H1 (cell line): ENCODE measurements at regions not wholly inside any gene's neighbourhood (a gene's known extent, or its start where the extent isn't known, plus 50 kb on each side); places are given as distances from the start of the nearest gene placed in this dataset.

Experiments used
- CTCF ChIA-PET: fragments of 300-600 bp; sonication (Branson Sonifier 250); formaldehyde crosslinking; loops from one replicate; lab custom pipeline; 2021; ENCODE audit not compliant: partially characterized antibody; lab: Charles Lee
- POLR2A ChIA-PET: fragments of 300-600 bp; sonication (Branson Sonifier 250); formaldehyde crosslinking; loops from one replicate; lab custom pipeline; 2021; ENCODE audit warnings: inconsistent platforms; ENCODE audit not compliant: partially characterized antibody; lab: Charles Lee
- DNase-seq, 2 experiments: peaks; one replicate each; pipeline versions ENCODE4 v3.0.0 to v3.0.0-alpha.2; 2010 to 2022; ENCODE audit warnings: low spot score in 2 of 2, low read depth in 1 of 2, mixed read lengths in 1 of 2
- FAIRE-seq: peaks from 2 replicates; lab custom pipeline; 2011; peaks lifted over from hg19 to GRCh38; lab: Jason Lieb, UNC
- H2AFZ ChIP-seq: 2 replicates; pipeline ENCODE4 v1.8.1; 2012; ENCODE audit warnings: low read length, inconsistent platforms
- H2AK5ac ChIP-seq: 2 replicates; pipeline ENCODE4 v1.6.1; 2013; ENCODE audit warnings: low read depth, low read length
- H2BK120ac ChIP-seq: replicated peaks from 2 replicates; pipeline ENCODE3; 2013; ENCODE audit warnings: low read depth, low read length, inconsistent platforms
- H2BK12ac ChIP-seq: 2 replicates; pipeline ENCODE4 v1.6.1; 2013; ENCODE audit warnings: low read depth, low read length
- H2BK15ac ChIP-seq: 2 replicates; pipeline ENCODE4 v1.6.1; 2013; ENCODE audit warnings: low read length
- H2BK20ac ChIP-seq: 2 replicates; pipeline ENCODE4 v1.6.1; 2013; ENCODE audit warnings: low read length
- H2BK5ac ChIP-seq: 2 replicates; pipeline ENCODE4 v1.6.1; 2013; ENCODE audit warnings: low read depth, low read length
- H3K14ac ChIP-seq: 2 replicates; pipeline ENCODE4 v1.6.1; 2013; ENCODE audit warnings: inconsistent platforms; ENCODE audit not compliant: insufficient read length
- H3K18ac ChIP-seq: 2 replicates; pipeline ENCODE4 v1.6.1; 2013; ENCODE audit warnings: low read length; ENCODE audit errors: extremely low read depth
- H3K23ac ChIP-seq: 2 replicates; pipeline ENCODE4 v1.6.1; 2013; ENCODE audit warnings: inconsistent platforms; ENCODE audit not compliant: insufficient read length
- H3K23me2 ChIP-seq: 2 replicates; pipeline ENCODE4 v1.6.1; 2013; ENCODE audit warnings: low read depth, low read length
- H3K27ac ChIP-seq: 2 replicates; pipeline ENCODE4 v1.6.1; 2011; ENCODE audit warnings: low read depth, low read length, inconsistent platforms
- H3K27me3 ChIP-seq, 4 experiments: replicated peaks in 1 of 4; 1 replicate in 1 of 4; 2 replicates in 3 of 4; pipeline versions ENCODE4 v1.6.1 to v1.8.1; 2011 to 2013; ENCODE audit warnings: low read length in 3 of 4, mild to moderate bottlenecking in 3 of 4, inconsistent platforms in 2 of 4, mixed read lengths in 2 of 4, moderate library complexity in 1 of 4; ENCODE audit not compliant: control insufficient read depth in 3 of 4, insufficient read depth in 3 of 4; ENCODE audit errors: extremely low read depth in 1 of 4
- H3K36me3 ChIP-seq, 4 experiments: 2 replicates each; pipeline versions ENCODE4 v1.6.1 to v1.8.1; 2011 to 2013; ENCODE audit warnings: mild to moderate bottlenecking in 4 of 4, low read length in 3 of 4, moderate library complexity in 2 of 4, control low read depth in 1 of 4, inconsistent platforms in 1 of 4; ENCODE audit not compliant: insufficient read depth in 4 of 4, control insufficient read depth in 2 of 4
- H3K4ac ChIP-seq: replicated peaks from 2 replicates; pipeline ENCODE3; 2013; ENCODE audit warnings: low read length, low read depth, mixed read lengths, inconsistent platforms; ENCODE audit not compliant: insufficient read length
- H3K4me1 ChIP-seq, 4 experiments: replicated peaks in 1 of 4; 1 replicate in 1 of 4; 2 replicates in 3 of 4; pipeline versions ENCODE4 v1.6.1 to v1.8.1; 2011 to 2013; ENCODE audit warnings: low read length in 3 of 4, inconsistent platforms in 2 of 4, mixed read lengths in 1 of 4; ENCODE audit not compliant: insufficient read depth in 4 of 4, control insufficient read depth in 3 of 4
- H3K4me2 ChIP-seq, 2 experiments: 2 replicates each; pipeline versions ENCODE4 v1.6.1 to v1.8.1; 2011 to 2013; ENCODE audit warnings: low read depth in 2 of 2, low read length in 2 of 2, control low read depth in 1 of 2, inconsistent platforms in 1 of 2, mild to moderate bottlenecking in 1 of 2; ENCODE audit not compliant: insufficient read depth in 1 of 2
- H3K4me3 ChIP-seq, 4 experiments: fragments of 200-600, 300-600 bp in 1 of 4; sonication (generic), shearing (Covaris generic), sonication (Bioruptor Twin) in 1 of 4; 2 replicates each; pipeline versions ENCODE4 v1.5.1 to v1.8.1; 2011 to 2016; ENCODE audit warnings: low read length in 4 of 4, low read depth in 3 of 4, control low read depth in 2 of 4, inconsistent platforms in 2 of 4, mild to moderate bottlenecking in 2 of 4, mixed read lengths in 1 of 4, moderate library complexity in 1 of 4; ENCODE audit not compliant: insufficient read depth in 2 of 4; ENCODE audit errors: extremely low read depth in 1 of 4
- H3K56ac ChIP-seq: replicated peaks from 2 replicates; pipeline ENCODE3; 2013; ENCODE audit warnings: low read depth, mild to moderate bottlenecking, mixed read lengths, low read length, inconsistent platforms; ENCODE audit not compliant: insufficient read length
- H3K79me1 ChIP-seq: 2 replicates; pipeline ENCODE4 v1.6.1; 2013; ENCODE audit warnings: low read depth, low read length, control low read depth
- H3K79me2 ChIP-seq, 2 experiments: 2 replicates each; pipeline versions ENCODE4 v1.6.1 to v1.8.1; 2012 to 2013; ENCODE audit warnings: low read length in 2 of 2, mild to moderate bottlenecking in 2 of 2, inconsistent platforms in 1 of 2; ENCODE audit not compliant: insufficient read depth in 2 of 2, control insufficient read depth in 1 of 2
- H3K9ac ChIP-seq, 4 experiments: replicated peaks in 1 of 4; 1 replicate in 1 of 4; 2 replicates in 3 of 4; pipeline versions ENCODE4 v1.6.1 to v1.8.1; 2011 to 2013; ENCODE audit warnings: low read depth in 3 of 4, low read length in 3 of 4, control low read depth in 2 of 4, mild to moderate bottlenecking in 2 of 4, moderate library complexity in 2 of 4, inconsistent platforms in 1 of 4; ENCODE audit errors: extremely low read depth in 1 of 4
- H3K9me3 ChIP-seq, 2 experiments: 2 replicates each; pipeline versions ENCODE4 v1.6.1 to v1.8.1; 2012 to 2013; ENCODE audit warnings: mild to moderate bottlenecking in 2 of 2, moderate library complexity in 2 of 2, control low read depth in 1 of 2, inconsistent platforms in 1 of 2, low read depth in 1 of 2, low read length in 1 of 2, mixed read lengths in 1 of 2; ENCODE audit not compliant: insufficient read depth in 2 of 2
- H4K20me1 ChIP-seq, 2 experiments: replicated peaks in 1 of 2; 2 replicates each; pipeline versions ENCODE3 to v1.8.1; 2011 to 2013; ENCODE audit warnings: inconsistent platforms in 2 of 2, low read length in 2 of 2, mild to moderate bottlenecking in 1 of 2; ENCODE audit not compliant: insufficient read depth in 2 of 2, control insufficient read depth in 1 of 2
- H4K5ac ChIP-seq: 2 replicates; pipeline ENCODE4 v1.6.1; 2013; ENCODE audit warnings: low read length, low read depth, mixed read lengths, inconsistent platforms; ENCODE audit not compliant: insufficient read length
- H4K8ac ChIP-seq: 2 replicates; pipeline ENCODE4 v1.8.0; 2013; ENCODE audit warnings: mild to moderate bottlenecking, moderate library complexity, low read length, inconsistent platforms; ENCODE audit not compliant: insufficient read depth; ENCODE audit errors: extremely low read depth
- H4K91ac ChIP-seq: replicated peaks from 2 replicates; pipeline ENCODE3; 2013; ENCODE audit warnings: low read length, mixed read lengths, inconsistent platforms; ENCODE audit not compliant: insufficient read length
- GTF2F1 ChIP-seq: IDR thresholded peaks from 2 replicates; pipeline ENCODE4 v1.6.1; 2012; ENCODE audit warnings: low read depth, low read length, improper control_type of control experiment, borderline replicate concordance
- JUND ChIP-seq: IDR thresholded peaks from 2 replicates; pipeline ENCODE4 v1.6.1; 2011; ENCODE audit warnings: mild to moderate bottlenecking, improper control_type of control experiment, low read length
- NRF1 ChIP-seq: IDR thresholded peaks from 2 replicates; pipeline ENCODE4 v1.6.1; 2011; ENCODE audit warnings: mild to moderate bottlenecking, low read depth, low read length, improper control_type of control experiment
- POLR2A ChIP-seq, 2 experiments: IDR thresholded peaks; 1 replicate in 1 of 2; 2 replicates in 1 of 2; pipeline ENCODE4 v1.6.1; 2011; ENCODE audit warnings: low read depth in 2 of 2, low read length in 2 of 2, mild to moderate bottlenecking in 2 of 2; ENCODE audit errors: control extremely low read depth in 1 of 2
- SP1 ChIP-seq: IDR thresholded peaks from 2 replicates; pipeline ENCODE4 v1.6.1; 2011; ENCODE audit warnings: low read depth, low read length
- SUZ12 ChIP-seq: fragments of 200-600 bp; sonication (generic); IDR thresholded peaks from 2 replicates; pipeline ENCODE4 v1.6.1; 2012; ENCODE audit warnings: mild to moderate bottlenecking, inconsistent platforms, low read length, moderate library complexity, mixed read lengths
- WGBS, 2 experiments: shearing (Covaris generic) in 1 of 2; methylation state at CpG; one replicate each; pipeline versions ENCODE4 v1.1.6 to v1.1.7; 2013 to 2015; ENCODE audit warnings: low lambda C conversion rate in 2 of 2, mixed read lengths in 2 of 2, inconsistent platforms in 1 of 2, low coverage in 1 of 2, missing lambda C conversion rate in 1 of 2; ENCODE audit not compliant: insufficient replicate concordance in 2 of 2, insufficient coverage in 1 of 2, insufficient read length in 1 of 2; ENCODE audit errors: extremely low coverage in 1 of 2, missing lambda C conversion rate in 1 of 2; 5-methylcytosine and 5-hydroxymethylcytosine counted together
- TF ChIP-seq, protein P1 (sequence below): IDR thresholded peaks from 2 replicates; pipeline ENCODE4 v1.6.1; 2012; ENCODE audit warnings: inconsistent platforms

DNA sequence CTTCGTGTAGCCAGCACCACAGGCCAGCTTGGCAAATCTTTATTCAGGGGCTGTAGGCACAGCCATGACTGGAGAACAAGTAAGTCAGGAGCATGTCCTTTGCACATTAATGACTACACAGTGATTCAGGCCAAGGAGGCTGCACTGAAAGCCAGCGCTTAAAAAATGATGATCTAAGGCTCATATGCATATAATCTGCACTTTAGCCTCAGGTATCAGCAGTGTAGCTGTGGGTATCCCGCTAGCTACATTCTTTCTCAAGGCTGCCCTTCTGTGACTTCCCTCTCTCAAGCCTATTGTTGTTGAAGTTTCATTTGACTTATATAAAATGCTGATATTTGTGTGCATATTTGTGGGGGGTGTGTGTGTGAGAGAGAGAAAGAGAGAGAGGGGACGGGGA is 62.6 kb upstream of the RGL1 start:
- Histone ChIP-seq H3K23ac (no peak overlapping the region), H4K8ac (no peak overlapping the region), H2AFZ (no peak overlapping the region), H2BK15ac (no peak overlapping the region), H3K4me1 (peaks cover 0 to 7% (median 1%) of the 10 kb centered on the region in 4 experiments; a peak in 3 of 7 replicates), H2BK20ac (no peak overlapping the region), H2BK12ac (no peak overlapping the region), H3K4me3 (no peak overlapping the region), H3K79me2 (no peaks in the 10 kb centered on the region), H4K5ac (no peak overlapping the region), H3K4ac (no peak overlapping the region), H2BK5ac (no peak overlapping the region), H4K20me1 (no peaks in the 10 kb centered on the region), H2AK5ac (no peak overlapping the region), H3K18ac (no peak overlapping the region), H2BK120ac (no peak overlapping the region), H3K14ac (no peak overlapping the region), H3K4me2 (no peak overlapping the region), H3K9me3 (no peaks in the 10 kb centered on the region), H3K56ac (no peak overlapping the region), H3K9ac (no peak overlapping the region), H3K36me3 (no peaks in the 10 kb centered on the region), H3K27ac (no peak overlapping the region; the same call in 1 of the 2 replicates), H3K23me2 (no peaks in the 10 kb centered on the region), H3K79me1 (no peaks in the 10 kb centered on the region), H4K91ac (no peak overlapping the region), H3K27me3 (no peaks in the 10 kb centered on the region)
- WGBS, 2 experiments: 86 to 100% methylated on average over 1 to 4 of the region's 4 CpGs
- CTCF ChIA-PET: interaction anchor here (1.1 to 1.7 kb wide), 2 partner anchors 9 to 57 kb away, joined by 4 to 5 read pairs; no protein-coding TSS in a partner anchor
- TF ChIP-seq GTF2F1 (no peak), SUZ12 (no peak), SP1 (no peak), POLR2A (IDR thresholded peaks at IDR 0.05; ENCODE audit: control extremely low read depth in 1 of 2, low read depth in 2 of 2, low read length in 2 of 2) (no peak), JUND (no peak), NRF1 (no peak)
- TF ChIP-seq, protein P1, sequence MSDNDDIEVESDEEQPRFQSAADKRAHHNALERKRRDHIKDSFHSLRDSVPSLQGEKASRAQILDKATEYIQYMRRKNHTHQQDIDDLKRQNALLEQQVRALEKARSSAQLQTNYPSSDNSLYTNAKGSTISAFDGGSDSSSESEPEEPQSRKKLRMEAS: no peak
- DNase-seq (no peak), FAIRE-seq (no peak)
- POLR2A ChIA-PET: no interaction called here
